Type B pancreatic cell (in vitro differentiated cells): ENCODE measurements at regions not wholly inside any gene's neighbourhood (a gene's known extent, or its start where the extent isn't known, plus 50 kb on each side); places are given as distances from the start of the nearest gene placed in this dataset.

Experiments
- DNase-seq: peaks from one replicate; pipeline ENCODE4 v3.0.0; 2021; ENCODE audit warnings: mixed read lengths; ENCODE audit not compliant: unreplicated experiment; ENCODE audit errors: extremely low spot score
- H3K27ac Mint-ChIP-seq: 2 replicates; pipeline ENCODE4 v1.8.0; 2021; ENCODE audit warnings: mild to moderate bottlenecking, mixed read lengths
- H3K27me3 Mint-ChIP-seq: 2 replicates; pipeline ENCODE4 v1.8.0; 2021; ENCODE audit warnings: mixed read lengths
- H3K36me3 Mint-ChIP-seq: 2 replicates; pipeline ENCODE4 v1.8.0; 2021; ENCODE audit warnings: mixed read lengths
- H3K4me1 Mint-ChIP-seq: one replicate; pipeline ENCODE4 v1.8.0; 2021; ENCODE audit warnings: mixed read lengths; ENCODE audit not compliant: unreplicated experiment
- H3K4me3 Mint-ChIP-seq: 2 replicates; pipeline ENCODE4 v1.8.0; 2021; ENCODE audit warnings: mild to moderate bottlenecking, mixed read lengths
- H3K9me3 Mint-ChIP-seq: 2 replicates; pipeline ENCODE4 v1.8.0; 2021; ENCODE audit warnings: mixed read lengths
- CTCF ChIP-seq: fragments of 200-600 bp; sonication (generic); conservative IDR thresholded peaks from 2 replicates; pipeline ENCODE4 v1.5.0; 2021; ENCODE audit warnings: antibody characterized with exemption, mild to moderate bottlenecking

GRCh38 chr3:153426344-153426743 lies 264.3 kb downstream of the RAP2B start:
- no peaks in the 10 kb centered on the region for H3K36me3 Mint-ChIP-seq
- no peak for TF ChIP-seq CTCF
- H3K9me3 Mint-ChIP-seq = peaks cover 13% of the 10 kb centered on the region
- no peaks in the 10 kb centered on the region for H3K4me1 Mint-ChIP-seq
- H3K27me3 Mint-ChIP-seq = no peaks in the 10 kb centered on the region
- no peak overlapping the region for H3K27ac Mint-ChIP-seq
- H3K4me3 Mint-ChIP-seq = no peak overlapping the region
- no peak for DNase-seq

GRCh38 chr3:153426803-153427202 lies 264.8 kb downstream of the RAP2B start:
- TF ChIP-seq CTCF = no peak
- Mint-ChIP-seq H3K27me3 (no peaks in the 10 kb centered on the region), H3K9me3 (peaks cover 13% of the 10 kb centered on the region), H3K36me3 (no peaks in the 10 kb centered on the region), H3K27ac (no peak overlapping the region), H3K4me3 (no peak overlapping the region), H3K4me1 (no peaks in the 10 kb centered on the region)
- no peak for DNase-seq

GRCh38 chr3:153429821-153430220 lies 267.8 kb downstream of the RAP2B start:
- H3K9me3 Mint-ChIP-seq = no peaks in the 10 kb centered on the region
- no peak overlapping the region for H3K27ac Mint-ChIP-seq
- TF ChIP-seq CTCF = no peak
- no peaks in the 10 kb centered on the region for H3K4me1 Mint-ChIP-seq
- no peaks in the 10 kb centered on the region for H3K36me3 Mint-ChIP-seq
- DNase-seq = no peak
- no peaks in the 10 kb centered on the region for H3K27me3 Mint-ChIP-seq
- no peak overlapping the region for H3K4me3 Mint-ChIP-seq

- no peaks in the 10 kb centered on the region for H3K4me1 Mint-ChIP-seq
- H3K27me3 Mint-ChIP-seq = no peaks in the 10 kb centered on the region
- H3K9me3 Mint-ChIP-seq = no peaks in the 10 kb centered on the region
- no peaks in the 10 kb centered on the region for H3K36me3 Mint-ChIP-seq
- no peak overlapping the region for H3K4me3 Mint-ChIP-seq
- DNase-seq = no peak
- no peak for TF ChIP-seq CTCF
- H3K27ac Mint-ChIP-seq = no peak overlapping the region
Observed at GRCh38 chr3:153431076-153431475, 269.1 kb downstream of the RAP2B start.

GRCh38 chr3:153437666-153438065 lies 275.6 kb downstream of the RAP2B start:
- H3K36me3 Mint-ChIP-seq = no peaks in the 10 kb centered on the region
- no peak for TF ChIP-seq CTCF
- no peak overlapping the region for H3K27ac Mint-ChIP-seq
- H3K27me3 Mint-ChIP-seq = no peaks in the 10 kb centered on the region
- no peak overlapping the region for H3K4me3 Mint-ChIP-seq
- H3K9me3 Mint-ChIP-seq = no peaks in the 10 kb centered on the region
- no peak for DNase-seq
- peaks cover 4% of the 10 kb centered on the region for H3K4me1 Mint-ChIP-seq

- DNase-seq = no peak
- Mint-ChIP-seq H3K36me3 (no peaks in the 10 kb centered on the region), H3K27ac (no peak overlapping the region), H3K4me3 (no peak overlapping the region), H3K4me1 (peaks cover 4% of the 10 kb centered on the region), H3K9me3 (no peaks in the 10 kb centered on the region), H3K27me3 (no peaks in the 10 kb centered on the region)
- no peak for TF ChIP-seq CTCF
Observed at GRCh38 chr3:153438271-153438670, 276.2 kb downstream of the RAP2B start.
